Tibial artery (tissue), 4 donors: ENCODE measurements at regions not wholly inside any gene's neighbourhood (a gene's known extent, or its start where the extent isn't known, plus 50 kb on each side); places are given as distances from the start of the nearest gene placed in this dataset.
"Not testable (repeated sequence)": the region's sequence is repeated elsewhere in the genome, so short reads cannot be mapped to it uniquely, and the experiment has no call there.

Source experiments
- DNase-seq, 2 donors: peaks; one replicate each; pipeline ENCODE4 v3.0.0-alpha.2; 2019
- H3K27ac ChIP-seq, 2 donors: fragments of 200-600 bp; sonication (generic) in 1 of 2; 1 replicate in 1 of 2; 2 replicates in 1 of 2; pipeline ENCODE4 v1.5.1; 2018 to 2019; ENCODE audit warnings: mild to moderate bottlenecking in 1 of 2
- H3K27me3 ChIP-seq, 2 donors: fragments of 200-600 bp; sonication (generic) in 1 of 2; one replicate each; pipeline versions ENCODE4 v1.5.1 to v1.6.0; 2016 to 2019
- H3K36me3 ChIP-seq, 3 donors: fragments of 200-600 bp; sonication (generic) in 2 of 3; one replicate each; pipeline ENCODE4 v1.5.1; 2016 to 2019; ENCODE audit warnings: mild to moderate bottlenecking in 2 of 3
- H3K4me1 ChIP-seq, 4 donors: fragments of 200-600 bp; sonication (generic) in 2 of 4; 1 replicate in 3 of 4; 2 replicates in 1 of 4; pipeline ENCODE4 v1.5.1; 2016 to 2019
- H3K4me3 ChIP-seq, 2 donors: fragments of 200-600 bp; sonication (generic) in 1 of 2; 1 replicate in 1 of 2; 2 replicates in 1 of 2; pipeline ENCODE4 v1.5.1; 2018 to 2019; ENCODE audit warnings: mild to moderate bottlenecking in 2 of 2
- H3K9me3 ChIP-seq, 3 donors: fragments of 200-600 bp; sonication (generic) in 1 of 3; one replicate each; pipeline ENCODE4 v1.5.1; 2016 to 2019
- CTCF ChIP-seq, 2 experiments: fragments of 200-600 bp in 1 of 2; fragments of 450-650 bp in 1 of 2; IDR thresholded peaks; one replicate each; pipeline ENCODE4 v1.5.1; 2017 to 2019; ENCODE audit warnings: antibody characterized with exemption in 2 of 2, mild to moderate bottlenecking in 1 of 2, moderate library complexity in 1 of 2
- intact Hi-C: fragments of 100-400 bp; cut with DNase I; formaldehyde crosslinking; loops from one replicate; pipeline ENCODE4 v1.15.0; 2023; ENCODE audit warnings: low total_unique reads

GRCh38 chr15:28459279-28459678, 73.5 kb downstream of the GOLGA8G start:
- intact Hi-C loops = no loop called here
- DNase-seq = no peak
- H3K9me3 ChIP-seq = peaks cover 0 to 6% (median 0%) of the 10 kb centered on the region in 3 donors
- H3K27me3 ChIP-seq = peaks cover 0 to 29% of the 10 kb centered on the region in 2 donors
- TF ChIP-seq CTCF (IDR thresholded peaks at IDR 0.05) = no peak
- no peak overlapping the region for H3K4me3 ChIP-seq
- H3K27ac ChIP-seq = no peak overlapping the region
- peaks cover 0 to 4% (median 2%) of the 10 kb centered on the region in 4 donors for H3K4me1 ChIP-seq
- H3K36me3 ChIP-seq = no peaks in the 10 kb centered on the region

- H3K4me1 ChIP-seq, H3K9me3 ChIP-seq, DNase-seq, H3K27ac ChIP-seq, intact Hi-C loops, H3K36me3 ChIP-seq, H3K4me3 ChIP-seq: not testable (repeated sequence)
- H3K27me3 ChIP-seq = peaks cover 0 to 29% of the 10 kb centered on the region in 2 donors
Observed at GRCh38 chr15:28457396-28457932, 75.3 kb downstream of the GOLGA8G start.

GRCh38 chr15:28456476-28457395, 76.0 kb downstream of the GOLGA8G start:
- Histone ChIP-seq H3K4me3 (no peak overlapping the region), H3K36me3 (no peaks in the 10 kb centered on the region), H3K4me1 (peaks cover 0 to 4% (median 2%) of the 10 kb centered on the region in 4 donors), H3K27me3 (peaks cover 0 to 29% of the 10 kb centered on the region in 2 donors), H3K9me3 (peaks cover 0 to 6% (median 0%) of the 10 kb centered on the region in 3 donors), H3K27ac (no peak overlapping the region)
- no peak for DNase-seq
- intact Hi-C loops = no loop called here
- no peak for TF ChIP-seq CTCF (IDR thresholded peaks at IDR 0.05)

GRCh38 chr15:28455537-28456475, 77.0 kb downstream of the GOLGA8G start:
- intact Hi-C loops, H3K4me3 ChIP-seq, H3K27ac ChIP-seq, H3K9me3 ChIP-seq, H3K4me1 ChIP-seq, DNase-seq, H3K36me3 ChIP-seq: not testable (repeated sequence)
- H3K27me3 ChIP-seq = peaks cover 0 to 29% of the 10 kb centered on the region in 2 donors

- H3K4me3 ChIP-seq, H3K36me3 ChIP-seq, intact Hi-C loops, H3K27ac ChIP-seq, H3K4me1 ChIP-seq, H3K9me3 ChIP-seq: not testable (repeated sequence)
- H3K27me3 ChIP-seq = peaks cover 0 to 29% of the 10 kb centered on the region in 2 donors
- DNase-seq = peak in 1 of 2 donors; percentile 21
Observed at GRCh38 chr15:28454751-28455220, 76.3 kb downstream of the GOLGA8F start.
